HG03045 (cell line): ENCODE measurements at regions not wholly inside any gene's neighbourhood (a gene's known extent, or its start where the extent isn't known, plus 50 kb on each side); places are given as distances from the start of the nearest gene placed in this dataset.

ENCODE experiments used
- ATAC-seq: cut with Tn5 transposase; IDR thresholded peaks from one replicate; pipeline ENCODE4 v1.9.1; 2021; ENCODE audit warnings: mild to moderate bottlenecking, moderate library complexity; ENCODE audit not compliant: unreplicated experiment

GRCh38 chr10:4538016-4538415, 288.0 kb upstream of the AKR1E2 start:
- no peak for ATAC-seq

GRCh38 chr10:4535521-4535920, 290.5 kb upstream of the AKR1E2 start:
- no peak for ATAC-seq

GRCh38 chr10:4533621-4534020, 292.4 kb upstream of the AKR1E2 start:
- no peak for ATAC-seq

- no peak for ATAC-seq
Observed at GRCh38 chr10:4532976-4533375, 293.0 kb upstream of the AKR1E2 start.

GRCh38 chr10:4532467-4532866, 293.5 kb upstream of the AKR1E2 start:
- no peak for ATAC-seq

- ATAC-seq, result no peak
Observed at GRCh38 chr10:4532011-4532410, 294.0 kb upstream of the AKR1E2 start.

GRCh38 chr10:4529266-4529665, 296.7 kb upstream of the AKR1E2 start:
- no peak for ATAC-seq

- ATAC-seq, result no peak
Observed at GRCh38 chr10:4527281-4527970, 298.6 kb upstream of the AKR1E2 start.

- ATAC-seq, result no peak
Observed at GRCh38 chr10:4526311-4526731, 299.7 kb upstream of the AKR1E2 start.

GRCh38 chr10:4525103-4525502, 300.9 kb upstream of the AKR1E2 start:
- ATAC-seq, result no peak

GRCh38 chr10:4522296-4523000, 303.6 kb upstream of the AKR1E2 start:
- peak; percentile 67 for ATAC-seq

GRCh38 chr10:4519658-4520402, 306.2 kb upstream of the AKR1E2 start:
- no peak for ATAC-seq

- ATAC-seq, result no peak
Observed at GRCh38 chr10:4517746-4518145, 308.3 kb upstream of the AKR1E2 start.

- ATAC-seq, result no peak
Observed at GRCh38 chr10:4515721-4516120, 310.3 kb upstream of the AKR1E2 start.

GRCh38 chr10:4514445-4515108, 311.4 kb upstream of the AKR1E2 start:
- no peak for ATAC-seq

- ATAC-seq, result no peak
Observed at GRCh38 chr10:4512671-4513240, 313.3 kb upstream of the AKR1E2 start.

- ATAC-seq, result no peak
Observed at GRCh38 chr10:4512196-4512595, 313.8 kb upstream of the AKR1E2 start.

GRCh38 chr10:4511509-4511908, 314.5 kb upstream of the AKR1E2 start:
- ATAC-seq, result no peak

GRCh38 chr10:4509405-4509804, 316.6 kb upstream of the AKR1E2 start:
- ATAC-seq, result no peak

- ATAC-seq, result no peak
Observed at GRCh38 chr10:4506095-4506494, 319.9 kb upstream of the AKR1E2 start.

- no peak for ATAC-seq
Observed at GRCh38 chr10:4504550-4504949, 321.5 kb upstream of the AKR1E2 start.
